ENCODE measurements at regions not wholly inside any gene's neighbourhood (a gene's known extent, or its start where the extent isn't known, plus 50 kb on each side); places are given as distances from the start of the nearest gene placed in this dataset.

- Mint-ChIP-seq H3K36me3 (ENCODE audit: low read depth) (no peaks in the 10 kb centered on the region), H3K27ac (ENCODE audit: unreplicated experiment) (no peak overlapping the region), H3K9me3 (ENCODE audit: low read depth) (peaks cover 7% of the 10 kb centered on the region), H3K27me3 (ENCODE audit: low read depth) (peaks cover 20% of the 10 kb centered on the region), H3K4me3 (ENCODE audit: unreplicated experiment) (no peak overlapping the region), H3K4me1 (ENCODE audit: low read depth) (no peaks in the 10 kb centered on the region)
- no peak for DNase-seq (ENCODE audit: low spot score)
- no peak for TF ChIP-seq CTCF (IDR thresholded peaks at IDR 0.05)
Observed at GRCh38 chr2:198788676-198789075, 669.1 kb downstream of the SATB2 start.

GRCh38 chr2:198782734-198783133 lies 675.0 kb downstream of the SATB2 start:
- H3K4me3 Mint-ChIP-seq (ENCODE audit: unreplicated experiment) = no peak overlapping the region
- peaks cover 7% of the 10 kb centered on the region for H3K9me3 Mint-ChIP-seq (ENCODE audit: low read depth)
- H3K27ac Mint-ChIP-seq (ENCODE audit: unreplicated experiment) = no peak overlapping the region
- no peaks in the 10 kb centered on the region for H3K36me3 Mint-ChIP-seq (ENCODE audit: low read depth)
- no peak for DNase-seq (ENCODE audit: low spot score)
- H3K27me3 Mint-ChIP-seq (ENCODE audit: low read depth) = peaks cover 27% of the 10 kb centered on the region
- no peaks in the 10 kb centered on the region for H3K4me1 Mint-ChIP-seq (ENCODE audit: low read depth)
- TF ChIP-seq CTCF (IDR thresholded peaks at IDR 0.05) = no peak

GRCh38 chr2:198776616-198777406 lies 680.9 kb downstream of the SATB2 start:
- no peak for DNase-seq (ENCODE audit: low spot score)
- Mint-ChIP-seq H3K27me3 (ENCODE audit: low read depth) (peaks cover 37% of the 10 kb centered on the region), H3K4me1 (ENCODE audit: low read depth) (no peaks in the 10 kb centered on the region), H3K9me3 (ENCODE audit: low read depth) (no peaks in the 10 kb centered on the region), H3K36me3 (ENCODE audit: low read depth) (no peaks in the 10 kb centered on the region), H3K27ac (ENCODE audit: unreplicated experiment) (no peak overlapping the region), H3K4me3 (ENCODE audit: unreplicated experiment) (no peak overlapping the region)
- no peak for TF ChIP-seq CTCF (IDR thresholded peaks at IDR 0.05)

- Mint-ChIP-seq H3K9me3 (ENCODE audit: low read depth) (no peaks in the 10 kb centered on the region), H3K4me1 (ENCODE audit: low read depth) (no peaks in the 10 kb centered on the region), H3K36me3 (ENCODE audit: low read depth) (no peaks in the 10 kb centered on the region), H3K27me3 (ENCODE audit: low read depth) (peaks cover 34% of the 10 kb centered on the region), H3K27ac (ENCODE audit: unreplicated experiment) (no peak overlapping the region), H3K4me3 (ENCODE audit: unreplicated experiment) (no peak overlapping the region)
- no peak for TF ChIP-seq CTCF (IDR thresholded peaks at IDR 0.05)
- DNase-seq (ENCODE audit: low spot score) = no peak
Observed at GRCh38 chr2:198775737-198776136, 682.0 kb downstream of the SATB2 start.

GRCh38 chr2:198774576-198774975 lies 683.2 kb downstream of the SATB2 start:
- H3K27ac Mint-ChIP-seq (ENCODE audit: unreplicated experiment) = no peak overlapping the region
- H3K9me3 Mint-ChIP-seq (ENCODE audit: low read depth) = no peaks in the 10 kb centered on the region
- no peak overlapping the region for H3K4me3 Mint-ChIP-seq (ENCODE audit: unreplicated experiment)
- TF ChIP-seq CTCF (IDR thresholded peaks at IDR 0.05) = no peak
- no peak for DNase-seq (ENCODE audit: low spot score)
- H3K27me3 Mint-ChIP-seq (ENCODE audit: low read depth) = peaks cover 32% of the 10 kb centered on the region
- H3K4me1 Mint-ChIP-seq (ENCODE audit: low read depth) = no peaks in the 10 kb centered on the region
- no peaks in the 10 kb centered on the region for H3K36me3 Mint-ChIP-seq (ENCODE audit: low read depth)

Data from chondrocyte (in vitro differentiated cells).